GM06990 (cell line): ENCODE measurements at regions not wholly inside any gene's neighbourhood (a gene's known extent, or its start where the extent isn't known, plus 50 kb on each side); places are given as distances from the start of the nearest gene placed in this dataset.
"Not testable (repeated sequence)": the region's sequence is repeated elsewhere in the genome, so short reads cannot be mapped to it uniquely, and the experiment has no call there.

Source experiments
- DNase-seq: peaks from one replicate; pipeline ENCODE4 v3.0.0-alpha.2; 2011; ENCODE audit not compliant: insufficient read length; ENCODE audit errors: extremely low read depth
- H3K27me3 ChIP-seq: replicated peaks from 2 replicates; pipeline ENCODE4 v1.6.0; 2011; ENCODE audit warnings: low read length; ENCODE audit not compliant: control insufficient read depth, insufficient read depth
- H3K36me3 ChIP-seq: 2 replicates; pipeline ENCODE4 v1.5.1; 2011; ENCODE audit warnings: low read length; ENCODE audit not compliant: control insufficient read depth, insufficient read depth
- H3K4me3 ChIP-seq: replicated peaks from 2 replicates; pipeline ENCODE4 v1.5.1; 2011; ENCODE audit warnings: low read depth, mild to moderate bottlenecking, control low read depth, low read length

DNA sequence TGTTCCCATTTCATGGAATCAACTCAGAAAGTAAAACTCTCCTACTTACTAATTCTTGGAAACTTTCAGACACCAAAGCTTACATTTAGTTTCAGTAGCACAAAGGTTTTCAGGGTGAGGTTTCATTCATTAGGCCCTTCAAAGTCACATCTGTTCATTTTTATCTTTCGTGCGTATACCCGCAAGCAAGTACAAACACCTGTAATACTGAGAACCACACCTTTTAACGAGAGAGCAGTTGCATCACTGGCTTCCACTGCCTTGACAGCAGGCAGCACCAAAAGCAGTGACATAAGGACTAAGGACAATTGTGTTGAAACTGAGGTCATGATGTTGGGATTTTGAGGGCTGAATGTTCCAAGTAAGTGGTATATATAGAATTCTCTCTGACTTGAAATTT is 60.5 kb downstream of the GOLGA6L22 start:
- not testable (repeated sequence) for H3K4me3 ChIP-seq, H3K27me3 ChIP-seq, DNase-seq, H3K36me3 ChIP-seq

GRCh38 chr15:22526537-22526936 is 67.8 kb downstream of the GOLGA6L22 start:
- H3K4me3 ChIP-seq, H3K36me3 ChIP-seq, DNase-seq, H3K27me3 ChIP-seq: not testable (repeated sequence)

DNA sequence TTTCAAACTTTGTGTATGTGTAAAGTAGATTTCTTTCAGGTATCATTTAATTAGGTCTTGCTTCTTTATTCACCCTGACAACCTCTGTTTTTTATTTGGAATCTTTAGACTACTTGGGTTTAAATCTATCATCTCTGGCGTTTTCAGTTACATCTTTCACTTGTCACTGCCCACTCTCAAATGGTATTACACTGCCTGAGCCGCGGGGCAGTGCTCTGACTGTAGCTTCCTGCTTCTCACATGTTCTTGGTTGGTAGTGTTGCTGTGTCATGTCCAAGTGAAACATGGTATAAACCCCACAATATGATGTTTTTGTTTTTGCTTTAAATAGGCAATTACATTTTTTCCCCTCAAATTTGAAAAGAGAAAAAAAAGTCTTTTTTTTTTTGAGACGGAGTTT is 68.3 kb downstream of the GOLGA6L22 start:
- not testable (repeated sequence) for H3K4me3 ChIP-seq, H3K36me3 ChIP-seq, DNase-seq, H3K27me3 ChIP-seq

DNA sequence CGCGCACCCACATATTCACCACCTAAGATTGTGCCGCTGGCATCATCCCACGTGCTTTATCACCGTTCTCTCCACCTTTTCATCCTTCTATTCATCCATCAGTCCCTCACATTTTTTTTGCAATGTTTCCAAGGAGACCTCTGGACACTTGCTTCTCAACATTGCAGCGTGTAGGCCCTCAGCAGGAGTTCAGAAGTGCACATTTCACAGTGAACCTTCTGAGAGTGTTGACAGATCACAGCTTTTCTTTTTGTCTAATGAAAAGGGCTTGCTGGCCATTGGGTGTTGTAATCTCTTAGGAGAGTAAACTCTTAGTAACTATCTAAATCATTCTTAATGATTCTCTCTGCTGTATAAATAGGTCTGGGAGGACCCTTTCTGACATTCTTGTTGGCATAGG is 70.5 kb downstream of the GOLGA6L22 start:
- not testable (repeated sequence) for DNase-seq, H3K36me3 ChIP-seq, H3K4me3 ChIP-seq, H3K27me3 ChIP-seq

DNA sequence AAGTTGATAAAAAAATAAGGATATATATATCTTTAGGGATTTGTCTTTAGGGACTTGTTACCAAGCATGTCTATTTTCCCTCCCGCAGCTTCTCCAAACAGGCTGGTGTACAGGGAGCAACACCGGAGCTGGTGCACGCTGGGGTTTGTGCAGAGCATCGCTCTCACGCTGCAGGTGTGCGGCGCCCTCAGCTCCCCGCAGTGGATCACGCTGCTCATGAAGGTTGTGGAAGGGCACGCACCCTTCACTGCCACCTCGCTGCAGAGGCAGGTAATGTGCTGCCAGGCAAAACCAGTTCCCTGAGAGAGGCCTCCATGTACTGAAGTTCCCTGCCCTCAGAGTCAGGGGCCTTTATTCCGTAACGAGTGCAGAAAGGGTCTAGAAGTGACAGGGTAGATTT is 101.0 kb downstream of the GOLGA6L22 start:
- not testable (repeated sequence) for DNase-seq, H3K27me3 ChIP-seq, H3K4me3 ChIP-seq, H3K36me3 ChIP-seq

DNA sequence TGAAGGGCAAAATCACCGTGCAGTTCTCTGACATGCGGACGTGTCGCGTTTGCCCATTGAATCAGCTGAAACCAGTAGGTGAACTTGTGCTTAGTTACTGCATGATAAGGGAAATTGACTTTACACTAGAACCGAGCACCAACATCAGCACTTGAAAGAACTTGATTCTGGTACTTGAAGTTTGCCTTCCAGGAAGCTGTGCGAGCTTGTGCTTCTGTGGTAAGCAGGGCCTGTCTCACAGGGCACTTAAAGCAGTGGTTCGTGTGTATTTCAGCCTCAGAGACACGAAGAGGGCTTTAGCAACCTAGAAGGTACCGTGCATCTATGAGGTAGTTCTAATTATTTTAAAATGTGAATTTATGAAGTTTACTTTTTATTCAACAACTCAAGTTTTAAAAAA is 103.0 kb downstream of the GOLGA6L22 start:
- H3K4me3 ChIP-seq, H3K36me3 ChIP-seq, H3K27me3 ChIP-seq, DNase-seq: not testable (repeated sequence)

GRCh38 chr15:22566510-22566909 is 107.8 kb downstream of the GOLGA6L22 start:
- DNase-seq, H3K36me3 ChIP-seq, H3K4me3 ChIP-seq, H3K27me3 ChIP-seq: not testable (repeated sequence)

- not testable (repeated sequence) for H3K4me3 ChIP-seq, H3K36me3 ChIP-seq, DNase-seq, H3K27me3 ChIP-seq
Observed at GRCh38 chr15:22569486-22569885, 110.8 kb downstream of the GOLGA6L22 start.

GRCh38 chr15:22572152-22572735 is 113.5 kb downstream of the GOLGA6L22 start:
- not testable (repeated sequence) for H3K4me3 ChIP-seq, H3K36me3 ChIP-seq, H3K27me3 ChIP-seq, DNase-seq

DNA sequence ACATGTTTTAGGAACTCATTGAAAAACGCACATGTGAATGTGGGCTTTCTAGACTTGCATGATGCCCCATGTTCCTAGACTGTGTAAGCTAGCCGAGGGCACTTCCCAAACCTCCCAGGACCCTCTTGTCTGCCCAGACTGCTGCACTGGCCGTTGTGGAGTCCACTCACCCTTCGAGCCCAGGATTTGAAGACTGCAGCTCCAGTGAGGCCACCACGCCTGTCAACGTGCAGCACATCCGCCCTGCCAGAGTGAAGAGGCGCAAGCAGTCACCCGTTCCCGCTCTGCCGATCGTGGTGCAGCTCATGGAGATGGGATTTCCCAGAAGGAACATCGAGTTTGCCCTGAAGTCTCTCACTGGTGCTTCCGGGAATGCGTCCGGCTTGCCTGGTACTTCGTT is 114.1 kb downstream of the GOLGA6L22 start:
- not testable (repeated sequence) for H3K27me3 ChIP-seq, DNase-seq, H3K36me3 ChIP-seq

GRCh38 chr15:22577828-22578227 is 119.1 kb downstream of the GOLGA6L22 start:
- DNase-seq, H3K36me3 ChIP-seq, H3K4me3 ChIP-seq, H3K27me3 ChIP-seq: not testable (repeated sequence)

More for the DNA sequence above, 114.1 kb downstream of the GOLGA6L22 start:
- H3K4me3 ChIP-seq, result not testable (repeated sequence)

- not testable (repeated sequence) for H3K4me3 ChIP-seq, H3K27me3 ChIP-seq, DNase-seq, H3K36me3 ChIP-seq
Observed at GRCh38 chr15:22579213-22579612, 120.5 kb downstream of the GOLGA6L22 start.

DNA sequence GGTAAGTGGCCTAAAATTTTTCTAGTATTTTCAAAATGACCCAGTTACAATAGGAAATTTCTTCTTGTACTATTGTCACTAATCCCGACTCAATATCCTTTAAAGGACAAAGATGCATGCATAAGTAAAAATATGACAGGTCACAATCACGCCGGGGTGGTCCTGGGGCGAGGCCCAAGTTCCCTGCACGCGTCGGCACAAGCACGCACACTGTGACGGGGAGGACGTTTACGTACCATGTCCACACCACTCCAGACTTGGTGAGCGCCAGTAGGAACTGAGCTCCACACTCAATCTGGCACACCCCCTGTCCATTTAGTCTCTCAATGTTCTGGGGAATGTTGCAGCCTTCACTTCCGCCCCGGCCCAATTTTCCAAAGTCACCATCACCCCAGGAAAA is 128.7 kb downstream of the GOLGA6L22 start:
- DNase-seq, H3K36me3 ChIP-seq, H3K27me3 ChIP-seq, H3K4me3 ChIP-seq: not testable (repeated sequence)

DNA sequence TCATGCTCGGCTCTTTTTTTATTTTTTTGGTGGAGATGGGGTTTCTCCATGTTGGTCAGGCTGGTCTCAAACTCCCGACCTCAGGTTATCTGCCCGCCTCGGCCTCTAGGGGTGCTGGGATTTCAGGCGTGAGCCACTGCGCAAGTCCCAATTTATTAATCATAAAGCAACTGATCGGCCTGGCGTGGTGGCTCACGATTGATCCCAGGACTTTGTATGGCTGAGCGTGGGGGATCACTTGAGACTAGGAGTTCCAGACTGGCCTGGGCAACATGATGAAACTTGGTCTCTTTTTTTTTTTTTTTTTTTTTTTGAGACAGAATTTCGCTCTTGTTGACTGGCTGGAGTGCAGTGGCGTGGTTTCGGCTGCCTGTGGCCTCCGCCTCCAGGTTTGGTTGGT is 139.8 kb downstream of the GOLGA6L22 start:
- DNase-seq, H3K4me3 ChIP-seq, H3K36me3 ChIP-seq, H3K27me3 ChIP-seq: not testable (repeated sequence)

DNA sequence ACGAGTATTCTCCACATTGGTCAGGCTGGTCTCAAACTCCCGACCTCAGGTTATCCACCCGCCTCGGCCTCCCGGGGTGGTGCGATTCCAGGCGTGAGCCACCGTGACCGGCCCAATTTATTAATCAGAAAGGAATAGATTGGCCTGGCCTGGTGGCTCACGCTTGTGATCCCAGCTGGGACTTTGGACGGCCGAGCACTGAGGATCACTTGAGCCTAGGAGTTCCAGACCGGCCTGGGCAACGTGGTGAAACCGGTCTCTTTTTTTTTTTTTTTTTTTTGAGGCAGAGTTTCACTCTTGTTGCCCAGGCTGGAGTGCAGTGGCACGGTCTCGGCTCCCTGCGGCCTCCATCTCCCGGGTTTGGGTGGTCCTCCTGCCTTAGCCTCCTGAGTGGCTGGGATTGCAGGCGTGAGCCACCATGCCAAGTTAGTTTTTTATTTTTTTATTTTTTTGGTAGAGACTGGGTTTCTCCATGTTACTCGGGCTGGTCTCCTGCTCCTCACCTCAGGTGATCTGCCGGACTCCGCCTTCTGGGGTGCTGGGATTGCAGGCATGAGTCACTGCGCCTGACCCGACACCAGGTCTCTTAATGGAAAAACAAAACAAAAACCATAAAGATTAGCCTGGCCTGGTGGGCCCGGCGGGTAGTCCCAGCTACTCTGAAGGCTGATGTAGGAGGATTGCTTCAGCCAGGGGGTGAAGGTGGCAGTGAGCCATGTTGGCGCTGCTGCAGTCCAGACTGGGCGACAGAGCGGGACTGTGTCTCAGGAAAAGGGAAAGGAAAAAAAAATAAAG is 141.0 kb downstream of the GOLGA6L22 start:
- not testable (repeated sequence) for DNase-seq, H3K36me3 ChIP-seq, H3K27me3 ChIP-seq, H3K4me3 ChIP-seq
